ENCODE measurements at regions not wholly inside any gene's neighbourhood (a gene's known extent, or its start where the extent isn't known, plus 50 kb on each side); places are given as distances from the start of the nearest gene placed in this dataset.

DNA sequence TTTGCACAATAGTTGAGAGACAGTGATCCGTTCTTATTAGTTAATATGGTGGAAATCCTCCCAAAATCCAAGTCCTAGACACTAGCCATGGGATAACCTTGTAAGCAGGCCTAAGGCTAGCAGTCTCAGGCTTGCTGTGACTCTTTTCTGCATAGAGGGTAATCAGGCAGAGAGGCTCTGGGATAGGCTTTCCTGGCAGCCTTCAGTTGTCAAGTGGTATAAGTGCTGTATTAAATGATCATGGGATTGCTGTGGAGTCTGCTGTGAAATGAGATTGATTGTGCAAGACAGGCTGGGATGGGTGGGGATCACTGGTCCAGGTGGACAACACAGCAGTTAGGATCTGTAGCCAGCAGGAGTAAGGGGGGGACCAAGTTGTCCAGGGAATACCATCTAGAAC, 416.4 kb downstream of the TLE4 start:
- H3K4me3 ChIP-seq (ENCODE audit: low read depth, low read length) = no peak overlapping the region
- TF ChIP-seq, protein P1, sequence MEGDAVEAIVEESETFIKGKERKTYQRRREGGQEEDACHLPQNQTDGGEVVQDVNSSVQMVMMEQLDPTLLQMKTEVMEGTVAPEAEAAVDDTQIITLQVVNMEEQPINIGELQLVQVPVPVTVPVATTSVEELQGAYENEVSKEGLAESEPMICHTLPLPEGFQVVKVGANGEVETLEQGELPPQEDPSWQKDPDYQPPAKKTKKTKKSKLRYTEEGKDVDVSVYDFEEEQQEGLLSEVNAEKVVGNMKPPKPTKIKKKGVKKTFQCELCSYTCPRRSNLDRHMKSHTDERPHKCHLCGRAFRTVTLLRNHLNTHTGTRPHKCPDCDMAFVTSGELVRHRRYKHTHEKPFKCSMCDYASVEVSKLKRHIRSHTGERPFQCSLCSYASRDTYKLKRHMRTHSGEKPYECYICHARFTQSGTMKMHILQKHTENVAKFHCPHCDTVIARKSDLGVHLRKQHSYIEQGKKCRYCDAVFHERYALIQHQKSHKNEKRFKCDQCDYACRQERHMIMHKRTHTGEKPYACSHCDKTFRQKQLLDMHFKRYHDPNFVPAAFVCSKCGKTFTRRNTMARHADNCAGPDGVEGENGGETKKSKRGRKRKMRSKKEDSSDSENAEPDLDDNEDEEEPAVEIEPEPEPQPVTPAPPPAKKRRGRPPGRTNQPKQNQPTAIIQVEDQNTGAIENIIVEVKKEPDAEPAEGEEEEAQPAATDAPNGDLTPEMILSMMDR (IDR thresholded peaks at IDR 0.05; ENCODE audit: insufficient read depth, low read length, missing control alignments) = no peak
- CTCF ChIA-PET = no interaction called here
- POLR2A ChIA-PET = no interaction called here
- no peak for DNase-seq (ENCODE audit: low read depth, low spot score)

DNA sequence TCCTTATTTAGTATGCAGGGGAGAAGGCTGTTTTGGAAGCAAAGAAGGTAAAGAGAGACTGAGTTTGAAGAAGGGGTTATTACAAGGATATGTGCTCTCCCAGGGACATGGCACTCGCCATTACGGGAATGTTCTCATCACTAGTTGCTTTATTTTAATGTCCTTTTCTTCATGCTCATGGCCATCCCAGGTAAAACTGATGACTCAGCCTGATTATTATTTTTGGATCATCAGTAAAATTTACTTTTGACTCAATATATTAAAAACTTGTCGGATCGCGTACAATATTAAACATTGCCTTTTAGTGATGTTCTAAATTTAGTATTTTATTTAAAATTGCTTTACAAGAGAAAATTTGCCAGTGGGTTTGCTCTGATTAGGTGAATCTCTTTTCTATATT, 414.7 kb downstream of the TLE4 start:
- CTCF ChIA-PET = no interaction called here
- POLR2A ChIA-PET = no interaction called here
- no peak for DNase-seq (ENCODE audit: low read depth, low spot score)
- H3K4me3 ChIP-seq (ENCODE audit: low read depth, low read length) = no peak overlapping the region
- TF ChIP-seq, protein P1 (IDR thresholded peaks at IDR 0.05; ENCODE audit: insufficient read depth, low read length, missing control alignments) = no peak

DNA sequence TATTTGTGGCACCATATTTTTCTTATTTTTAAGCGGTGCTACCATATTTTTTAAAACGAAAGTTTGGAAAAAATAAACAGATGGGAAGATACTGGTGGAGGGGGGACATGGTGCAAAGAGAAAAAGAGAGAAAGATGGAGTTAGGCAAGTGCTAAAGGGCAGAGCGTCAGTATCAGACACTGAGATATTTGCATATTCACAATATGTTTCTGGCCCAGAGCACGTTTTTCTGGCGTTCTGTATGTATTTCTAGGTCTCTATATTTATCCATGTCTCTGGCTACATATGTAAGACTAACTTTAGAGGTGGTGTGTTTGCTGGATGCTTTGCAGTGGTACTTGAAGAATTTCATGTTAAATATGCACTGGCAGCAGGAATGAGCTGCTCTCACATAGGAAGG, 414.0 kb downstream of the TLE4 start:
- ChIA-PET CTCF (interaction anchor here (1.0 kb wide), 1 partner anchor 25 kb away, joined by 3 read pairs; no protein-coding TSS in a partner anchor), POLR2A (no interaction called here)
- TF ChIP-seq, protein P1 (IDR thresholded peaks at IDR 0.05; ENCODE audit: insufficient read depth, low read length, missing control alignments) = no peak
- H3K4me3 ChIP-seq (ENCODE audit: low read depth, low read length) = no peak overlapping the region
- DNase-seq (ENCODE audit: low read depth, low spot score) = no peak

DNA sequence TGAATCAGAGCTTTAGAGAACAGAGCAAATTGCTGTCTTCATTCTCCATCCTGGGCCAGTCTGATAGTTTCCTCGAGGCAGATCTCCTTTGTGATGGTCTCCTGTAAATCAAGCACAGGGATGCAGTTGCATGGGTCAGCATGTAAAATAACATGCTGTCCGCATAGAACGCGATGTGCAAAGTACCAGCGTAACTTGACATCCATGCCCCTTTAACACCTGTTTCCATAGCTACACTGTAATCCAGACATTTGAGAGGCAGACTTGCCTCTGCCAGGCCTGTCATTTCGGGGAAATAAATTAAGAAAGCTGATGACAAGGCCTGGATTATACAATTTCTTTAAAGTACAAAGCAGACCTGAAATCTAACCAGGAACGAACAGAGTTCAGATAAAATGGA, 413.5 kb downstream of the TLE4 start:
- DNase-seq (ENCODE audit: low read depth, low spot score) = no peak
- TF ChIP-seq, protein P1 (IDR thresholded peaks at IDR 0.05; ENCODE audit: insufficient read depth, low read length, missing control alignments) = no peak
- POLR2A ChIA-PET = no interaction called here
- H3K4me3 ChIP-seq (ENCODE audit: low read depth, low read length) = no peak overlapping the region
- CTCF ChIA-PET = interaction anchor here (1.0 kb wide), 1 partner anchor 25 kb away, joined by 3 read pairs; no protein-coding TSS in a partner anchor

DNA sequence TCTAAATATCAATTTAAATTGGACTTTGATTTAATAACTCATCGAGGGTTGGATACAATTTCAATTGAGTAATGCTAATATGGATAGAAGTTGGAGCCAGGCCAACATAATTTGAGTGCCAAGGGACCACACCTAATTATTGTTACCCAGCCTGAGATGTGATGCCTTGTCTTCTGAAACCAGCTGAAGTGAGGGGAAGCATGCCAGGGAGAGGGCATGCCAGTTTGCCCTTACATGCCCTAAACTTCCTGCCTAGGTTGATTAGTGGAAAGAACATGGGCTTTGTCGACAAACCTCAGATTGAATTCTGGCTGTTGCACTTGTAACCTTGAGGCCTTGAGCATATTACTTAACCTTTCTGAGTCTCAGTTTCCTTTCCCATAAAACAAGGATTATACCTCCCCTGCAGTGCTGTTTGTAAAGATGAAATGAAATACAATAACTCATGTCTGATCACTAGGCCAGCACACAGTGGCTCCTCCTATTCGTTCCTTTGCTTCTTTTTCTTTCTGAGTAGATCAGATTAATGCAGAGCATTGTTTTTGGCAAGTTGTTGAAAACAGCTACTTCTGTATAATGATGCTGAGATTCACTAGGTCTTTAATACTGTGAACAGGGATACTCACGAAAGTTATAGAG, 412.8 kb downstream of the TLE4 start:
- TF ChIP-seq, protein P1 (IDR thresholded peaks at IDR 0.05; ENCODE audit: insufficient read depth, low read length, missing control alignments) = no peak
- H3K4me3 ChIP-seq (ENCODE audit: low read depth, low read length) = no peak overlapping the region
- CTCF ChIA-PET = interaction anchor here (1.0 kb wide), 1 partner anchor 24 kb away, joined by 3 read pairs; no protein-coding TSS in a partner anchor
- no peak for DNase-seq (ENCODE audit: low read depth, low spot score)
- POLR2A ChIA-PET = no interaction called here

DNA sequence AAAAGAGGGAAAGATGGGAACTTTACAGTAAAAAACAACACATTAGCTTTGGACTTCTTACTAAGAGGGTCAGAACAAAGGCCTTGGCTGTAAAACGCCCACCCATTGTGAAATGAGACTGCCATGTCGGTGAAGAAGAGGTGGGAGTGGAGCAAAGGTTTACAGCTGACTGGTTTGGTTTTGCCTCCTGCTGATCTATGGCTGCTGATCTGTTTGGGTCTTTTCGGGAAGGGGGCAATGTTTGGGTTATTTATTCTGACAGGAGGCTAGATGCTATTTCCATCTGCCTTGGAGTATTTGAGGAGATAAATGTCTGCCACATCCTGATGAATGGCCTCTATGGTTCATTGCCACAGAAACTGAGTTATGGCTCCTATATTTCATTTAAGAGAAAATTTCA, 408.7 kb downstream of the TLE4 start:
- TF ChIP-seq, protein P1 (IDR thresholded peaks at IDR 0.05; ENCODE audit: insufficient read depth, low read length, missing control alignments) = no peak
- DNase-seq (ENCODE audit: low read depth, low spot score) = no peak
- ChIA-PET POLR2A (no interaction called here), CTCF (no interaction called here)
- H3K4me3 ChIP-seq (ENCODE audit: low read depth, low read length) = no peak overlapping the region
